Stomach (tissue), 8 donors: ENCODE measurements at regions not wholly inside any gene's neighbourhood (a gene's known extent, or its start where the extent isn't known, plus 50 kb on each side); places are given as distances from the start of the nearest gene placed in this dataset.

Experiments
- DNase-seq, 2 donors: peaks; one replicate each; pipeline versions ENCODE4 v3.0.0 to v3.0.0-alpha.2; 2013 to 2019
- H3K27ac ChIP-seq, 5 donors: fragments of 200-600 bp in 4 of 5; sonication (generic) in 4 of 5; one replicate each; pipeline ENCODE4 v1.5.1; 2013 to 2019; ENCODE audit warnings: mild to moderate bottlenecking in 1 of 5, moderate library complexity in 1 of 5
- H3K27me3 ChIP-seq, 3 donors: fragments of 200-600 bp; sonication (generic); one replicate each; pipeline ENCODE4 v1.5.1; 2017 to 2019; ENCODE audit warnings: mixed run types in 1 of 3
- H3K36me3 ChIP-seq, 4 donors: fragments of 200-600 bp; sonication (generic); 1 replicate in 3 of 4; 2 replicates in 1 of 4; pipeline ENCODE4 v1.5.1; 2016 to 2019
- H3K4me1 ChIP-seq, 4 donors: fragments of 200-600 bp; sonication (generic); one replicate each; pipeline ENCODE4 v1.5.1; 2016 to 2019
- H3K4me3 ChIP-seq, 4 donors: fragments of 200-600 bp; sonication (generic) in 3 of 4; one replicate each; pipeline ENCODE4 v1.5.1; 2016 to 2019; ENCODE audit warnings: mild to moderate bottlenecking in 1 of 4
- H3K9me3 ChIP-seq, 4 donors: fragments of 200-600 bp; sonication (generic); one replicate each; pipeline ENCODE4 v1.5.1; 2016 to 2019
- CTCF ChIP-seq, 7 experiments: fragments of 450-650 bp in 4 of 7; fragments of 200-600 bp in 3 of 7; sonication (generic) in 3 of 7; IDR thresholded peaks; one replicate each; pipeline ENCODE4 v1.5.1; 2016 to 2019; ENCODE audit warnings: antibody characterized with exemption in 7 of 7, control low read depth in 2 of 7, mild to moderate bottlenecking in 1 of 7
- EP300 ChIP-seq: sonication (generic); formaldehyde crosslinking; IDR thresholded peaks from one replicate; pipeline ENCODE4 v1.6.1; 2017; ENCODE audit warnings: antibody characterized with exemption
- POLR2A ChIP-seq, 4 donors: fragments of 450-650 bp; IDR thresholded peaks; one replicate each; pipeline ENCODE4 v1.6.1; 2016; ENCODE audit warnings: antibody characterized with exemption in 4 of 4, control low read depth in 2 of 4, mild to moderate bottlenecking in 1 of 4, moderate library complexity in 1 of 4
- POLR2AphosphoS5 ChIP-seq, 3 donors: sonication (generic); formaldehyde crosslinking; IDR thresholded peaks; one replicate each; pipeline ENCODE4 v1.6.1; 2016; ENCODE audit warnings: antibody characterized with exemption in 3 of 3
- WGBS, 5 donors: extraction: QIAGEN DNeasy Blood & Tissue Kit in 3 of 5; methylation state at CpG; one replicate each; pipeline versions ENCODE4 v1.1.5 to v1.1.7; 2013 to 2018; 5-methylcytosine and 5-hydroxymethylcytosine counted together
- intact Hi-C: fragments of 100-400 bp; cut with DNase I; formaldehyde crosslinking; loops from one replicate; pipeline ENCODE4 v1.15.1; 2023; ENCODE audit warnings: low total_unique reads
- donor health status: healthy with polysubstance abuse.
- donor health status: Bipolar disorder and iron deficiency.
- donor health status: healthy.

GRCh38 chr3:127444761-127445160 lies 145.8 kb downstream of the TPRA1 start:
- no peak overlapping the region for H3K27ac ChIP-seq
- H3K36me3 ChIP-seq: no peaks in the 10 kb centered on the region
- DNase-seq: peak in 1 of 2 donors; percentile 14
- no peaks in the 10 kb centered on the region for H3K9me3 ChIP-seq
- no peak overlapping the region for H3K4me3 ChIP-seq
- 63 to 88% (median 72%) methylated on average over 2 of the region's 2 CpGs for WGBS, 5 donors
- TF ChIP-seq POLR2AphosphoS5 (IDR thresholded peaks at IDR 0.05) (no peak), POLR2A (IDR thresholded peaks at IDR 0.05) (no peak), CTCF (IDR thresholded peaks at IDR 0.05) (no peak), EP300 (no peak)
- H3K4me1 ChIP-seq: no peaks in the 10 kb centered on the region
- intact Hi-C loops: no loop called here
- H3K27me3 ChIP-seq: peaks cover 0 to 18% (median 0%) of the 10 kb centered on the region in 3 donors

- no peaks in the 10 kb centered on the region for H3K9me3 ChIP-seq
- no peak overlapping the region for H3K27ac ChIP-seq
- H3K4me3 ChIP-seq: no peak overlapping the region
- 79 to 88% (median 84%) methylated on average over 12 to 15 of the region's 15 CpGs for WGBS, 5 donors
- H3K36me3 ChIP-seq: no peaks in the 10 kb centered on the region
- TF ChIP-seq POLR2A (IDR thresholded peaks at IDR 0.05): no peak
- no peak for TF ChIP-seq EP300
- TF ChIP-seq CTCF (IDR thresholded peaks at IDR 0.05): no peak
- no peaks in the 10 kb centered on the region for H3K4me1 ChIP-seq
- peaks cover 0 to 8% (median 0%) of the 10 kb centered on the region in 3 donors for H3K27me3 ChIP-seq
- intact Hi-C loops: no loop called here
- peak in 1 of 2 donors; percentile 17 for DNase-seq
Observed at GRCh38 chr3:127443581-127444375, 146.8 kb downstream of the TPRA1 start.

DNA sequence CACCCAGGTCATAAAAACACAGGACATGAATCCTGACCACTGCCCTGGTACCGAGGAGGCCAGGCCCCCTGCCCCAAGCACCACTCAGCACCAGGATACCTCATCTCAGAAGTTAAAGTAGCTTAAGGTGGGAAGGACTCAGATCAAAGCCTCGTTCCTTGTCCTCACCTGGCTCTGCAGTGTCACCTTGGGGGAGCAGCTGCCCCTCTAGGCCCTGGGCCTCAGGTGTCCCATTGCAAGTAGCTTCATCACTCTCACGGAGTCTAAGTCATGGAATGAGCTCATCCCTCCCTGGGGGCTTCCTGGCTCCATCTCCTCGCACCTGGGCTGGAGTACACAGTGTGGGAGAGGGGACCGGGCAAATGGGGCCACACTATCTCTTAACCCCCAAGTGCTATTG lies 148.0 kb downstream of the TPRA1 start:
- H3K36me3 ChIP-seq: no peaks in the 10 kb centered on the region
- DNase-seq: peak in 1 of 2 donors; percentile 23
- TF ChIP-seq EP300: no peak
- no peak for TF ChIP-seq CTCF (IDR thresholded peaks at IDR 0.05)
- TF ChIP-seq POLR2A (IDR thresholded peaks at IDR 0.05): no peak
- no peak for TF ChIP-seq POLR2AphosphoS5 (IDR thresholded peaks at IDR 0.05)
- H3K27ac ChIP-seq: no peak overlapping the region
- H3K4me3 ChIP-seq: no peak overlapping the region
- intact Hi-C loops: no loop called here
- 72 to 80% (median 74%) methylated on average over 5 of the region's 5 CpGs for whole genome bisulfite sequencing, 5 donors
- H3K27me3 ChIP-seq: no peaks in the 10 kb centered on the region
- no peaks in the 10 kb centered on the region for H3K9me3 ChIP-seq
- no peaks in the 10 kb centered on the region for H3K4me1 ChIP-seq

- H3K36me3 ChIP-seq: no peaks in the 10 kb centered on the region
- intact Hi-C loops: no loop called here
- no peak for TF ChIP-seq CTCF (IDR thresholded peaks at IDR 0.05)
- no peak for TF ChIP-seq POLR2AphosphoS5 (IDR thresholded peaks at IDR 0.05)
- no peak for TF ChIP-seq POLR2A (IDR thresholded peaks at IDR 0.05)
- TF ChIP-seq EP300: no peak
- WGBS, 5 donors: 70 to 80% (median 78%) methylated on average over 9 of the region's 9 CpGs
- no peak overlapping the region for H3K27ac ChIP-seq
- H3K27me3 ChIP-seq: no peaks in the 10 kb centered on the region
- H3K4me1 ChIP-seq: no peaks in the 10 kb centered on the region
- no peaks in the 10 kb centered on the region for H3K9me3 ChIP-seq
- H3K4me3 ChIP-seq: no peak overlapping the region
- peak in 1 of 2 donors; percentile 11 for DNase-seq
Observed at GRCh38 chr3:127441764-127442163, 148.8 kb downstream of the TPRA1 start.
